ENCODE measurements at regions not wholly inside any gene's neighbourhood (a gene's known extent, or its start where the extent isn't known, plus 50 kb on each side); places are given as distances from the start of the nearest gene placed in this dataset.
"Not testable (repeated sequence)": the region's sequence is repeated elsewhere in the genome, so short reads cannot be mapped to it uniquely, and the experiment has no call there.

- no peaks in the 10 kb centered on the region for H3K36me3 ChIP-seq (ENCODE audit: control insufficient read depth, insufficient read depth, low read length)
- ChIA-PET POLR2A (no interaction called here), CTCF (interaction anchor here (0.7 to 1.6 kb wide), 2 partner anchors 19 to 30 kb away, joined by 3 to 4 read pairs; no protein-coding TSS in a partner anchor)
- H3K4me3 ChIP-seq (ENCODE audit: low read depth, low read length): no peak overlapping the region
- DNase-seq (ENCODE audit: low read depth): no peak
- TF ChIP-seq CTCF (IDR thresholded peaks at IDR 0.05; ENCODE audit: insufficient read depth, low read depth, low read length): no peak
- H3K27me3 ChIP-seq (ENCODE audit: control insufficient read depth, insufficient read depth, low read length): no peaks in the 10 kb centered on the region
Measured at GRCh38 chr5:110269478-110270142, 456.9 kb downstream of the TMEM232 start.

GRCh38 chr5:110275878-110276277 is 450.6 kb downstream of the TMEM232 start:
- POLR2A ChIA-PET: no interaction called here
- DNase-seq (ENCODE audit: low read depth): no peak
- no peaks in the 10 kb centered on the region for H3K36me3 ChIP-seq (ENCODE audit: control insufficient read depth, insufficient read depth, low read length)
- CTCF ChIA-PET: no interaction called here
- no peak overlapping the region for H3K4me3 ChIP-seq (ENCODE audit: low read depth, low read length)
- H3K27me3 ChIP-seq (ENCODE audit: control insufficient read depth, insufficient read depth, low read length): no peaks in the 10 kb centered on the region
- no peak for TF ChIP-seq CTCF (IDR thresholded peaks at IDR 0.05; ENCODE audit: insufficient read depth, low read depth, low read length)

GRCh38 chr5:110278449-110278848 is 448.0 kb downstream of the TMEM232 start:
- H3K36me3 ChIP-seq (ENCODE audit: control insufficient read depth, insufficient read depth, low read length); H3K4me3 ChIP-seq (ENCODE audit: low read depth, low read length); POLR2A ChIA-PET; DNase-seq (ENCODE audit: low read depth); CTCF ChIA-PET; H3K27me3 ChIP-seq (ENCODE audit: control insufficient read depth, insufficient read depth, low read length): not testable (repeated sequence)

GRCh38 chr5:110284121-110284520 is 442.4 kb downstream of the TMEM232 start:
- CTCF ChIA-PET; POLR2A ChIA-PET; DNase-seq (ENCODE audit: low read depth); H3K4me3 ChIP-seq (ENCODE audit: low read depth, low read length); H3K36me3 ChIP-seq (ENCODE audit: control insufficient read depth, insufficient read depth, low read length); H3K27me3 ChIP-seq (ENCODE audit: control insufficient read depth, insufficient read depth, low read length): not testable (repeated sequence)

- ChIA-PET POLR2A (no interaction called here), CTCF (interaction anchor here (1.7 kb wide), 1 partner anchor 20 kb away, joined by 4 read pairs; no protein-coding TSS in a partner anchor)
- peak; percentile 88 for DNase-seq (ENCODE audit: low read depth)
- Histone ChIP-seq H3K27me3 (ENCODE audit: control insufficient read depth, insufficient read depth, low read length) (no peaks in the 10 kb centered on the region), H3K36me3 (ENCODE audit: control insufficient read depth, insufficient read depth, low read length) (no peaks in the 10 kb centered on the region), H3K4me3 (ENCODE audit: low read depth, low read length) (no peak overlapping the region)
- no peak for TF ChIP-seq CTCF (IDR thresholded peaks at IDR 0.05; ENCODE audit: insufficient read depth, low read depth, low read length)
Measured at GRCh38 chr5:110288766-110289511, 437.5 kb downstream of the TMEM232 start.

GRCh38 chr5:110289512-110289810 is 437.0 kb downstream of the TMEM232 start:
- TF ChIP-seq CTCF (IDR thresholded peaks at IDR 0.05; ENCODE audit: insufficient read depth, low read depth, low read length): no peak
- DNase-seq (ENCODE audit: low read depth): no peak
- CTCF ChIA-PET: interaction anchor here (1.7 kb wide), 1 partner anchor 21 kb away, joined by 4 read pairs; no protein-coding TSS in a partner anchor
- Histone ChIP-seq H3K27me3 (ENCODE audit: control insufficient read depth, insufficient read depth, low read length) (no peaks in the 10 kb centered on the region), H3K36me3 (ENCODE audit: control insufficient read depth, insufficient read depth, low read length) (no peaks in the 10 kb centered on the region), H3K4me3 (ENCODE audit: low read depth, low read length) (no peak overlapping the region)
- POLR2A ChIA-PET: no interaction called here
